GM12878 (cell line): ENCODE measurements at regions not wholly inside any gene's neighbourhood (a gene's known extent, or its start where the extent isn't known, plus 50 kb on each side); places are given as distances from the start of the nearest gene placed in this dataset.
A peak's percentile ranks its signal among the peaks of the same experiment; 100 is the strongest.

Experiments
- ATAC-seq: fragments of 200-7000 bp; cut with Tn5 transposase; 3 replicates; pipeline ENCODE4 v1.9.1; 2020; ENCODE audit warnings: mild to moderate bottlenecking, moderate library complexity
- BruUV-seq: library from RNA; stranded (reverse); fragments of 400-500 nt; replicated peaks from 2 replicates; lab custom pipeline; 2021; lab: Mats Ljungman, UMichigan
- CTCF ChIA-PET: fragments of 300-600 bp; sonication (Branson Sonifier 250); formaldehyde crosslinking; extraction: SDS; loops from one replicate; lab custom pipeline; 2021; ENCODE audit warnings: inconsistent platforms; lab: Yijun Ruan, JAX
- POLR2A ChIA-PET: fragments of 350-600 bp; formaldehyde crosslinking; extraction: SDS; loops from one replicate; lab custom pipeline; 2021; ENCODE audit warnings: inconsistent platforms; lab: Charles Lee
- RAD21 ChIA-PET: fragments of 300-600 bp; sonication (Branson Sonifier 250); formaldehyde crosslinking; loops from one replicate; lab custom pipeline; 2023; ENCODE audit warnings: antibody characterized with exemption; ENCODE audit not compliant: unreplicated experiment; lab: Charles Lee
- SMC1A ChIA-PET: fragments of 300-600 bp; sonication (Branson Sonifier 250); formaldehyde crosslinking; loops from one replicate; lab custom pipeline; 2023; ENCODE audit not compliant: unreplicated experiment, uncharacterized antibody; lab: Charles Lee
- DNase-seq: peaks from one replicate; pipeline ENCODE4 v3.0.0-alpha.2; 2011; ENCODE audit warnings: low read depth, low spot score
- FAIRE-seq: peaks from 3 replicates; lab custom pipeline; 2011; peaks lifted over from hg19 to GRCh38; lab: Jason Lieb, UNC
- H2AFZ ChIP-seq: 2 replicates; pipeline ENCODE4 v1.6.0; 2011; ENCODE audit warnings: low read depth, low read length, control low read depth; ENCODE audit not compliant: control insufficient read depth
- H3K27ac ChIP-seq: 2 replicates; pipeline ENCODE4 v1.5.1; 2011; ENCODE audit warnings: control low read depth; ENCODE audit not compliant: control insufficient read depth, insufficient read depth
- H3K27me3 ChIP-seq, 2 experiments: replicated peaks in 1 of 2; 2 replicates each; pipeline versions ENCODE4 v1.6.0 to v1.6.1; 2011; ENCODE audit warnings: low read length in 1 of 2; ENCODE audit not compliant: control insufficient read depth in 2 of 2, insufficient read depth in 2 of 2
- H3K36me3 ChIP-seq, 2 experiments: 2 replicates each; pipeline ENCODE4 v1.5.1; 2011; ENCODE audit warnings: low read length in 1 of 2; ENCODE audit not compliant: control insufficient read depth in 2 of 2, insufficient read depth in 2 of 2
- H3K4me1 ChIP-seq: 2 replicates; pipeline ENCODE4 v1.6.1; 2011; ENCODE audit warnings: mild to moderate bottlenecking, low read length, moderate library complexity, mixed read lengths; ENCODE audit not compliant: control insufficient read depth, insufficient read depth
- H3K4me2 ChIP-seq: 2 replicates; pipeline ENCODE4 v1.6.0; 2011; ENCODE audit warnings: control low read depth; ENCODE audit not compliant: control insufficient read depth, insufficient read depth
- H3K4me3 ChIP-seq: fragments of 200-600 bp; sonication (generic); 2 replicates; pipeline ENCODE4 v1.5.1; 2016
- H3K79me2 ChIP-seq: 2 replicates; pipeline ENCODE4 v1.6.0; 2011; ENCODE audit warnings: low read length; ENCODE audit not compliant: control insufficient read depth, insufficient read depth
- H3K9ac ChIP-seq: 2 replicates; pipeline ENCODE4 v1.8.0; 2011; ENCODE audit warnings: low read length, control low read depth, mixed read lengths; ENCODE audit not compliant: control insufficient read depth, insufficient read depth
- H3K9me3 ChIP-seq: replicated peaks from 3 replicates; pipeline ENCODE4 v1.5.1; 2011; ENCODE audit warnings: mild to moderate bottlenecking, low read length; ENCODE audit not compliant: control insufficient read depth, insufficient read depth
- H4K20me1 ChIP-seq: 2 replicates; pipeline ENCODE4 v1.6.0; 2011; ENCODE audit not compliant: control insufficient read depth, insufficient read depth
- EZH2 ChIP-seq: IDR thresholded peaks from 2 replicates; pipeline ENCODE4 v1.6.1; 2012; ENCODE audit warnings: low read depth, mild to moderate bottlenecking, control low read depth, inconsistent platforms, low read length, borderline replicate concordance; ENCODE audit not compliant: control insufficient read depth
- FOXM1 ChIP-seq: IDR thresholded peaks from 2 replicates; pipeline ENCODE4 v1.6.1; 2012; ENCODE audit warnings: low read depth, mild to moderate bottlenecking, inconsistent platforms, low read length, moderate library complexity
- PML ChIP-seq: IDR thresholded peaks from 2 replicates; pipeline ENCODE4 v1.6.1; 2012; ENCODE audit warnings: low read length, inconsistent platforms
- POLR2AphosphoS5 ChIP-seq: IDR thresholded peaks from 2 replicates; pipeline ENCODE4 v1.6.1; 2011; ENCODE audit warnings: mild to moderate bottlenecking, low read length, inconsistent platforms
- RFX5 ChIP-seq: IDR thresholded peaks from 2 replicates; pipeline ENCODE4 v1.6.1; 2011; ENCODE audit warnings: low read depth, low read length, improper control_type of control experiment
- SIX5 ChIP-seq: IDR thresholded peaks from 2 replicates; pipeline ENCODE4 v1.6.1; 2011; ENCODE audit warnings: mild to moderate bottlenecking, low read depth, low read length, moderate library complexity; ENCODE audit not compliant: severe bottlenecking
- SMARCA5 ChIP-seq: fragments of 450-650 bp; IDR thresholded peaks from 2 replicates; pipeline ENCODE4 v1.6.1; 2017; ENCODE audit warnings: mild to moderate bottlenecking
- STAT3 ChIP-seq: IDR thresholded peaks from 2 replicates; pipeline ENCODE4 v1.6.1; 2011; ENCODE audit warnings: low read depth, low read length, improper control_type of control experiment
- TBL1XR1 ChIP-seq: IDR thresholded peaks from 2 replicates; pipeline ENCODE4 v1.6.1; 2012; ENCODE audit warnings: low read depth, low read length, improper control_type of control experiment
- ZNF207 ChIP-seq: fragments of 450-650 bp; IDR thresholded peaks from 2 replicates; pipeline ENCODE4 v1.6.1; 2014; ENCODE audit warnings: antibody characterized with exemption, mild to moderate bottlenecking, borderline replicate concordance
- WGBS: methylation state at CpG from one replicate; pipeline ENCODE4 v1.1.6; 2016; ENCODE audit warnings: low lambda C conversion rate; ENCODE audit not compliant: insufficient replicate concordance, insufficient coverage; ENCODE audit errors: missing lambda C conversion rate; 5-methylcytosine and 5-hydroxymethylcytosine counted together
- in situ Hi-C: fragments of 300-500 bp; cut with MboI; formaldehyde crosslinking; loops from 9 replicates; pipeline ENCODE4 v1.14.3; 2018; ENCODE audit warnings: mixed read lengths
- intact Hi-C: fragments of 100-400 bp; cut with micrococcal nuclease; formaldehyde crosslinking; loops from one replicate; pipeline ENCODE4 v1.14.2; 2022; ENCODE audit not compliant: unreplicated experiment
- TF ChIP-seq, protein P1 (sequence below): IDR thresholded peaks from 2 replicates; pipeline ENCODE4 v1.6.1; 2011; ENCODE audit warnings: low read depth, mild to moderate bottlenecking, low read length, moderate library complexity, borderline replicate concordance; ENCODE audit errors: extremely low read depth
- TF ChIP-seq, protein P2 (sequence below): fragments of 450-650 bp; IDR thresholded peaks from 2 replicates; pipeline ENCODE4 v1.6.1; 2017; ENCODE audit warnings: borderline replicate concordance

DNA sequence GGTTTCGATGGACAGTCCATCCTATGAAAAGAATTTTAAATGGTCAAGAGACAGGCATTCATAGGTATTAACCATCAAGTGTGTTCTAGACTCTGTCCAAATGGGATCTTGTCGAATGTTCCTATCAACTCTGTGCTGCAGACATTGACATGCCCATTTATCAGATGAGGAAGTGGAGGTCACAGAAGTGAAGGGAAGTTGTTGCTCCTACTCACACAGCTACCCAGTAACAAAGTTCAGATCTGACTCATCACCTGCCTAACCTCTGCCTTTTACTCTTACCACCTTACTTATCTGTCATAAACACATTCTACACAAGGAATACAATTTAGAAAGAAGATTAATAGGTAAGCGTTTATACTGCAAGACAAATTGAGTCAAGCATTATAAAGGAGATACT, 426.2 kb upstream of the BRINP1 start:
- TF ChIP-seq TBL1XR1: no peak
- TF ChIP-seq, protein P1, sequence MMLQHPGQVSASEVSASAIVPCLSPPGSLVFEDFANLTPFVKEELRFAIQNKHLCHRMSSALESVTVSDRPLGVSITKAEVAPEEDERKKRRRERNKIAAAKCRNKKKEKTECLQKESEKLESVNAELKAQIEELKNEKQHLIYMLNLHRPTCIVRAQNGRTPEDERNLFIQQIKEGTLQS: no peak
- Histone ChIP-seq H3K79me2 (no peaks in the 10 kb centered on the region), H3K4me3 (no peak overlapping the region), H3K9ac (no peak overlapping the region), H3K4me1 (no peaks in the 10 kb centered on the region), H3K27me3 (no peaks in the 10 kb centered on the region; a peak in 1 of 4 replicates), H3K27ac (no peak overlapping the region), H3K36me3 (no peaks in the 10 kb centered on the region), H3K4me2 (no peak overlapping the region), H2AFZ (no peak overlapping the region), H3K9me3 (no peaks in the 10 kb centered on the region), H4K20me1 (no peaks in the 10 kb centered on the region)
- intact Hi-C loops: no loop called here
- ChIA-PET CTCF (no interaction called here), POLR2A (no interaction called here), RAD21 (no interaction called here), SMC1A (no interaction called here)
- in situ Hi-C loops: no loop called here
- DNase-seq: no peak
- 0 out of 3 replicates have a peak, but pooled peaks have one; percentile 33 for ATAC-seq
- 10% methylated on average over 3 of the region's 3 CpGs for WGBS
- BruUV-seq: no TSS peak
- FAIRE-seq: no peak

DNA sequence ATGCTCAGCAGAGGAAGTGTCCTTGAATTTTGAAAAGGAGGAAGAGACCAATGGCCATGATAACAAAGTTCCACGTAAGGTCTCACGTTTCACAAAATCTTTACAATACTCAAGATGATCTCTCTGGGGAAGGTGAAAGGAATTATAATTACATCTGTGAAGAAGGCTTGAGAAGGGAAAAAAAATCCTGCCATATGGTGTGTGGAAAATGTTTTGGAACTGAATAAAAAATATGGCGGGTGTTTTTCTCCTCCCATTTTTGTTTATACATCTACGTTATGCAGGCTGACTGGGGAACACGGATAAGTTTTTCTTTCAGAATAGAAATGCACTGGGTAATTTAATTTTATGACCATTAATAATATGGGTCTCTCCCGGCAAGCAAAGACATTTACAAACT, 425.6 kb upstream of the BRINP1 start:
- no peak overlapping the region for H3K4me2 ChIP-seq
- ATAC-seq: no peak
- in situ Hi-C loops (no loop called here), intact Hi-C loops (no loop called here)
- H3K27ac ChIP-seq: no peak overlapping the region
- no peaks in the 10 kb centered on the region; a peak in 1 of 4 replicates for H3K27me3 ChIP-seq
- ChIA-PET POLR2A (no interaction called here), CTCF (no interaction called here), RAD21 (no interaction called here), SMC1A (no interaction called here)
- H3K79me2 ChIP-seq: no peaks in the 10 kb centered on the region
- H3K9ac ChIP-seq: no peak overlapping the region
- no peak for FAIRE-seq
- no peaks in the 10 kb centered on the region for H3K4me1 ChIP-seq
- H3K36me3 ChIP-seq: no peaks in the 10 kb centered on the region
- H4K20me1 ChIP-seq: no peaks in the 10 kb centered on the region
- H3K4me3 ChIP-seq: no peak overlapping the region
- DNase-seq: no peak
- WGBS: 39% methylated on average over 6 of the region's 6 CpGs
- no peak overlapping the region for H2AFZ ChIP-seq
- TF ChIP-seq SMARCA5 (no peak), SIX5 (no peak), STAT3 (no peak), RFX5 (no peak), PML (no peak), ZNF207 (no peak), FOXM1 (no peak), EZH2 (no peak), POLR2AphosphoS5 (no peak)
- TF ChIP-seq, protein P2, sequence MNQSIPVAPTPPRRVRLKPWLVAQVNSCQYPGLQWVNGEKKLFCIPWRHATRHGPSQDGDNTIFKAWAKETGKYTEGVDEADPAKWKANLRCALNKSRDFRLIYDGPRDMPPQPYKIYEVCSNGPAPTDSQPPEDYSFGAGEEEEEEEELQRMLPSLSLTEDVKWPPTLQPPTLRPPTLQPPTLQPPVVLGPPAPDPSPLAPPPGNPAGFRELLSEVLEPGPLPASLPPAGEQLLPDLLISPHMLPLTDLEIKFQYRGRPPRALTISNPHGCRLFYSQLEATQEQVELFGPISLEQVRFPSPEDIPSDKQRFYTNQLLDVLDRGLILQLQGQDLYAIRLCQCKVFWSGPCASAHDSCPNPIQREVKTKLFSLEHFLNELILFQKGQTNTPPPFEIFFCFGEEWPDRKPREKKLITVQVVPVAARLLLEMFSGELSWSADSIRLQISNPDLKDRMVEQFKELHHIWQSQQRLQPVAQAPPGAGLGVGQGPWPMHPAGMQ: no peak
- BruUV-seq: no TSS peak
- H3K9me3 ChIP-seq: no peaks in the 10 kb centered on the region
